Right renal pelvis (tissue), 4 donors: ENCODE measurements at regions not wholly inside any gene's neighbourhood (a gene's known extent, or its start where the extent isn't known, plus 50 kb on each side); places are given as distances from the start of the nearest gene placed in this dataset.
A peak's percentile ranks its signal among the peaks of the same experiment; 100 is the strongest.

Experiments
- DNase-seq, 4 donors: peaks; one replicate each; pipeline ENCODE4 v3.0.0-alpha.2; 2013; ENCODE audit warnings: low read depth in 4 of 4, low spot score in 3 of 4, missing footprints in 1 of 4

DNA sequence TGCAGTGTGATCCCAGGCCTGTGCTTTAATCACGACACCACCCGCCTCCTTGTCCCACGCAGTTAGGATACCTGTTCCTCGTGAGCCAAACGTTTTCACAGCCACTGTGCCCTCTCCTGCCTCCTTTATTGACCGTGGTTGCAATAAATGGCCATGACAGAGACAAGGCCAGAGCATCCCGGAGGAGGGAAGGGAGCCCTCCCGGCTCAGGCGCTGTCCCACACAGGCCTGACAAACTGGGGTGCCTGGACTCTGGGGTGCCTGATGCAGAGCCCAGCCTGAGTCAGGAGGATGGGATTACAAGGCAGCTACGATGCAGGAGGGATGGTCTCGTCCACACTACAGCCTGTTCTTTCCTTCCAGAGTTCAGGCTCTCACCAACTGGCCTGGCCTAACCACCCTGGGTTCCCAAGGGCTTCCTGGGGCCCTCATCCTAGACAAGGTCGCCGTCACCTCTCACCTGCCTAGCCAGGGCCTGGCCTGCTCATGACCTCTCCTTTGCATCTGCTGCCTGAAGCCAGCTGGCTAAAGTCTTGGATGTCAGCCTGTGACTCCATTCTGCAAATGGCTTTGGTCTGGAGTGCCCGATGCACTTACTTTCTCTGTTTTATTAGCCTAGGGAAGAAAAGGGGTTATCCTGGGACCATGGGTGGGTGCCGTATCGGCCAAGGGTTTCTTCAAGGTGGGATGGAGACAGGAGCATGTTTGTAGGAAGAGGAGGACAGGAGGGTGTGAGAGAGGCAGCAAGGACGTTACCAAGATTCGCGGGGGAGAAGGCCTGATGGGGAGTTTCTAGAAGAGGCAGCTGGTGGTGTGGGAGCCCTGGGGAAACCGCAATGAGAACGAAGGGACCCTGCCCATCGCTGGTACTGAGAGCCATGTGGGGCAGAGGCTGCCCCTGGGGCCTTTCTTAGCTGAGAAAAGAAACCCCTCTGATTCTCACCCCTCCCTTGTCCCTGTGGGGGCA, 234.3 kb upstream of the TNRC6C start:
- DNase-seq, result no peak

DNA sequence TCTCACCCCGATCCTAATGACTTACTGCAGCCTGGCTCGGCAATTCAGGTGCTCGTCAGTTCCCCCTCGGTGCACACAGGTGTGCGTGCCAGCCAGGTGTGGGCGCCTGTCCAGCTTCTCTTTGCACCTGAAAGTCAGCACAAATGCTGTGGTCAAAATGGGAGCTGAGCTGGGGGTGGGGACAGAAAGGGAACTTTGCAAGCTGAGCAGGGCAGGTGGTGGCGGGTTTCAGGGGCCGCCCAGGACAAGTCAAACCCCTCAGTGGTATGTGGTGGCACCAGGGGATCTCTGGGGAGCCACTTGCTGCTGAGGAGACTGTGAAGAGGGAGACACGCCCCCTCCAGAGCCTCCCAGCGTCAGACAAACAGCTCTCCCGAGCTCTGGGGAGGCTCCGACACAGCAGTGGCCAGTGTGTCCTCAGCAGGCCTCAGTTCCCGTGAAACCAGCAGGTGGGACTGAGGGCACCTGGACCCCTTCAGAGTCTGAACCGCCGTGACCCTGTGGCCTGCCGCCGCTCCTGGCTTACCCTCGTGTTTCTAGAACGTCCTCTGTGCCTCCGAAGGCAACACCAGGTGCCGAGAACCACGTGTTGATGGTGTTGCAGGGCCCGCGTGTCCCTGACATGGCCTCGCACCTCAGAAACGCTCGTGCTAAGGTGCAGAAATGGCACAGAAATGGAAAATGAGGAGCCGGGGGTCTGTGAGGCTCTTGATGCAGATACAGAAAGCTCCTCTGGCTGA, 233.5 kb upstream of the TNRC6C start:
- no peak for DNase-seq

- no peak for DNase-seq
These were observed 232.7 kb upstream of the TNRC6C start for GRCh38 chr17:77725846-77726245.

DNA sequence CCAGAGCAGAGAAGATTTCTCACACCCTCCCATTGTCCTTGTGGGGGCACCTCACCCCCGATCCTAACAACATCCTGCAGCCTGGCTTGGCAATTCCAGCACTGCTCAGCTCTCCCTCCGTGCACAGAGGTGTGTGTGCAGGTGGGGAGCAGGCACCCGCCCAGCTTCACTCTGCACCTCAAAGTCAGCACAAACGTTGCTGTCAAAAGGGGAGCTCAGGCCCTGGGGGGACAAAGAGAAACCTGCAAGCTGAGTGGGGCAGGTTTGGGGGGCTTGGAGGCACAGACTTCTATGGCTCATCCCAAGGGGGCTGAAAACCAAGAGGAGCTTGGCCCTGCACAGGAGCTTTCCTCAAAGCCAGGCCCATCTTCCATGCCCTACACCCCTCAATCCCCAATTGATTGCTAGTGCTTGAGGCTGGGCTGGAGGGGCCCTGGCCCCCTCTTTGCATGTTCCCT, 231.9 kb upstream of the TNRC6C start:
- DNase-seq, result no peak

- no peak for DNase-seq
These were observed 231.4 kb upstream of the TNRC6C start for GRCh38 chr17:77727037-77727615.

GRCh38 chr17:77728474-77728795, 230.1 kb upstream of the TNRC6C start:
- DNase-seq, result no peak

- DNase-seq, result no peak
These were observed 229.6 kb upstream of the TNRC6C start for GRCh38 chr17:77728871-77729270.

DNA sequence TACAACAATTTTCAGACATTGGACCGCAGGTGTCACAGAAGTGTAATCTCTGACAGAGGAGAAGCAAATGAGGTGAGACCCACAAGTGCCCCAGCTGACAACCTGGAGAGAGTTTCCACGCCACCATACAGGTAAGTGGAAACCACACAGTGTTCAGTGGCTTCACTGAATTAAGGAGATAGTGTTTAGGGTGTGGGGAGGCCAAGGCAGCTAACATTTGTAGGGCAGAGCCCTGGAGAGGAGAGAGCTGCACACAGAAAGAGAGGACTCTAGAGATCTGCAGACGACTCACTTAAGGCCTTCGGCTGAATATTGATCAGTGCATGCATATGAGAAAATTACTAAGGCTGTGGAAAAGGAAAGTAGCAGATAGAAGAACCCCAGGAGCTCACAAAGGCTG, 228.9 kb upstream of the TNRC6C start:
- no peak for DNase-seq

DNA sequence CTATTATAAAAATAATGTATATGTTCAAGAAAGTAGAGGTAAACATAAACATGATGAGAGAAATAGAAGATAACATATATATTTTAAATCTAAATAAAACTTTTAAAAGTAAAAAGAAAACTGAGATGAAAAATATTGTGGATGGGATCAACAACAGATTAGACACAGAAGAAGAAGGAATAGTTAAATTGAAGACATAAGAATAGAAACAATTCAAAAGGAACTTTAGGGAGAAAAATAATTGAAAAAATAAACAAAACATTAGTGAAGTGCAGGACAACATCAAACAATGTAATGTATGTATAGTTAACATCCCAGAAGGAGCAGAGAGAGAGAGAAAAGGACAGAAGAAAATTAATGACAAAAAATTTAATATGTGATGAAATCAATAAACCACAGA, 228.1 kb upstream of the TNRC6C start:
- DNase-seq, result no peak

- DNase-seq, result no peak
These were observed 224.8 kb upstream of the TNRC6C start for GRCh38 chr17:77733576-77734296.

- peak in 3 of 4 donors; percentile 69 to 79 (median 72) for DNase-seq
These were observed 224.0 kb upstream of the TNRC6C start for GRCh38 chr17:77734371-77735080.

- no peak for DNase-seq
These were observed 223.4 kb upstream of the TNRC6C start for GRCh38 chr17:77735081-77735565.

GRCh38 chr17:77735566-77736198, 222.8 kb upstream of the TNRC6C start:
- DNase-seq, result no peak

DNA sequence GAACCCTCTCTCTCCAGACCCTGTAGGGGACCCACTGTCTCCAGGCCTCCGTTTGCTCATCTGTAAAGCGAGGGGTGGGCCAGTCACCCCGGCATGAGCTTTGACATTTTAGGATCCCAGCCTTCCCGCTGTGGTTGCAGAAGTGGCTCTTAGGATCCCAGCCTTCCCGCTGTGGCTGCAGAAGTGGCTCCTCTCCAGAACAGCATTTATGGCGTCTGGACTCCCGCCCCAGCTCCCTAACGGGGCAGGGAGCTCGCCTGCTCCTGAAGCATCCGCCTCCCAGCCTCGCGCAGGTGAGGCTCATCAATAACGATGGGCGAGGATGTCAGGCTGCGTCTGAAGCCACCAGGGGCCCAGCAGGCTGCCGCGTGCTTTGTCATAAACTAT, 222.3 kb upstream of the TNRC6C start:
- no peak for DNase-seq

DNA sequence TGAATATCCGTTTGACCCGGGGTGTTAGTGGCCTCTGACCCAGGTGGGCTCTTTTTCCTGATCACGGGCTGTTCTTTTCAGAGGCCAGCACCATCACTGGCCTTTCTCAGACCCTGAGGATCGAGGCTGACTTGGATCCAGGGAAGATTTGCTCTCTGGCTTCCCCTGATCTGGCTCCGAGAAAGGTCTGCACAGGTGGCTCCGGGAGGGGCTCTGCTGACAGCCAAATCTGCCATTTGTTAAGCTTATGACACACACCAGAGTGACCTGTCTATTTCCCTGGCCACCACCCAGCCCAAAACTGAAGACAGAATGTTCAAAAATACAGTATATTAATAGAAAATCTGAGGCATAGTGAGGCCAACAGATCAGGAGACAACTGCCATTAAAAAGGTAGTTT, 221.8 kb upstream of the TNRC6C start:
- DNase-seq, result no peak

GRCh38 chr17:77737442-77738265, 220.8 kb upstream of the TNRC6C start:
- DNase-seq, result no peak

GRCh38 chr17:77738751-77739531, 219.6 kb upstream of the TNRC6C start:
- DNase-seq, result no peak

DNA sequence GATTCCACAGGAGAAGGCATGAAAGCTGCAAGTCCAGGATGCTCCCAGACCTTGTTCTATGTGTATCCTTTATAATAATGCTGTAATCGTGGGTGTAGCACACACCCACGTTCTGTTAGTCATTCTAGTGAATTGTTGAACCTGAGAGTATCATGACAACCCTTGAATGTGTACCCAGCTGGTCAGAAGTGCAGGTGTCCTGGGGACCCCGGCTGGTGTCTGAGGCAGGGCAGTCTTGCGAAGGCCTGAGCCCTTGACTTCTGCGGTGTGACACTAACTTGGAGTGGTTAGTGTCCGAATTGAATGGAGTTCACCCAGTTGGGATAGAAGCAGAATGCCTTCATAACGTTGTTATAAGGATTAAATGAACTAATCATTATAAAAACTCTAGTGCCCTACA, 218.0 kb upstream of the TNRC6C start:
- no peak for DNase-seq
